Tibial nerve (tissue), 4 donors: ENCODE measurements at regions not wholly inside any gene's neighbourhood (a gene's known extent, or its start where the extent isn't known, plus 50 kb on each side); places are given as distances from the start of the nearest gene placed in this dataset.

Experiments
- DNase-seq, 2 donors: peaks; one replicate each; pipeline ENCODE4 v3.0.0-alpha.2; 2019; ENCODE audit warnings: low spot score in 2 of 2
- H3K27ac ChIP-seq, 4 donors: fragments of 200-600 bp; sonication (generic) in 3 of 4; one replicate each; pipeline ENCODE4 v1.5.1; 2017 to 2019; ENCODE audit warnings: mild to moderate bottlenecking in 1 of 4
- H3K27me3 ChIP-seq, 2 donors: fragments of 200-600 bp; sonication (generic) in 1 of 2; one replicate each; pipeline versions ENCODE4 v1.5.1 to v1.6.0; 2017 to 2019
- H3K36me3 ChIP-seq, 3 donors: fragments of 200-600 bp; sonication (generic); one replicate each; pipeline ENCODE4 v1.5.1; 2018 to 2019
- H3K4me1 ChIP-seq, 4 donors: fragments of 200-600 bp; sonication (generic) in 3 of 4; one replicate each; pipeline ENCODE4 v1.5.1; 2017 to 2019
- H3K4me3 ChIP-seq, 4 donors: fragments of 200-600 bp; sonication (generic) in 3 of 4; one replicate each; pipeline ENCODE4 v1.5.1; 2017 to 2019; ENCODE audit warnings: mild to moderate bottlenecking in 1 of 4, moderate library complexity in 1 of 4
- H3K9me3 ChIP-seq, 4 donors: fragments of 200-600 bp; sonication (generic) in 3 of 4; one replicate each; pipeline ENCODE4 v1.5.1; 2017 to 2019
- CTCF ChIP-seq, 5 experiments: fragments of 200-600 bp in 3 of 5; fragments of 450-650 bp in 2 of 5; sonication (generic) in 3 of 5; IDR thresholded peaks; one replicate each; pipeline ENCODE4 v1.5.1; 2016 to 2019; ENCODE audit warnings: antibody characterized with exemption in 5 of 5, mild to moderate bottlenecking in 3 of 5, moderate library complexity in 2 of 5
- EP300 ChIP-seq, 2 donors: sonication (generic); formaldehyde crosslinking; IDR thresholded peaks; one replicate each; pipeline ENCODE4 v1.6.1; 2017; ENCODE audit warnings: antibody characterized with exemption in 2 of 2, mild to moderate bottlenecking in 1 of 2
- POLR2A ChIP-seq, 2 donors: fragments of 450-650 bp; IDR thresholded peaks; one replicate each; pipeline ENCODE4 v1.6.1; 2017; ENCODE audit warnings: antibody characterized with exemption in 2 of 2, mild to moderate bottlenecking in 2 of 2, moderate library complexity in 2 of 2
- WGBS, 2 donors: methylation state at CpG; one replicate each; pipeline ENCODE4 v1.1.5; 2018; 5-methylcytosine and 5-hydroxymethylcytosine counted together

- Histone ChIP-seq H3K27ac (no peak overlapping the region), H3K36me3 (no peaks in the 10 kb centered on the region), H3K4me1 (no peaks in the 10 kb centered on the region), H3K27me3 (no peaks in the 10 kb centered on the region), H3K9me3 (no peaks in the 10 kb centered on the region), H3K4me3 (no peak overlapping the region)
- no peak for DNase-seq
- 86% methylated on average over 2 of the region's 2 CpGs for whole genome bisulfite sequencing, 2 donors
- no peak for TF ChIP-seq EP300 (IDR thresholded peaks at IDR 0.05)
- no peak for TF ChIP-seq CTCF (IDR thresholded peaks at IDR 0.05)
- no peak for TF ChIP-seq POLR2A (IDR thresholded peaks at IDR 0.05)
Measured at GRCh38 chr4:151997461-151997860, 236.7 kb upstream of the GATB start.

- TF ChIP-seq POLR2A (IDR thresholded peaks at IDR 0.05): no peak
- no peak for TF ChIP-seq CTCF (IDR thresholded peaks at IDR 0.05)
- TF ChIP-seq EP300 (IDR thresholded peaks at IDR 0.05): no peak
- H3K4me1 ChIP-seq: peaks cover 0 to 8% (median 0%) of the 10 kb centered on the region in 4 donors
- H3K9me3 ChIP-seq: no peaks in the 10 kb centered on the region
- no peak overlapping the region for H3K27ac ChIP-seq
- DNase-seq: no peak
- H3K36me3 ChIP-seq: no peaks in the 10 kb centered on the region
- H3K27me3 ChIP-seq: no peaks in the 10 kb centered on the region
- no peak overlapping the region for H3K4me3 ChIP-seq
- WGBS, 2 donors: 93 to 96% methylated on average over 3 of the region's 3 CpGs
Measured at GRCh38 chr4:151994429-151994828, 233.6 kb upstream of the GATB start.

- Histone ChIP-seq H3K27ac (no peak overlapping the region), H3K9me3 (no peaks in the 10 kb centered on the region), H3K36me3 (no peaks in the 10 kb centered on the region), H3K27me3 (no peaks in the 10 kb centered on the region), H3K4me1 (peaks cover 0 to 8% (median 0%) of the 10 kb centered on the region in 4 donors), H3K4me3 (no peak overlapping the region)
- DNase-seq: no peak
- 68% methylated on average over 8 of the region's 8 CpGs for WGBS, 2 donors
- TF ChIP-seq POLR2A (IDR thresholded peaks at IDR 0.05) (no peak), EP300 (IDR thresholded peaks at IDR 0.05) (no peak), CTCF (IDR thresholded peaks at IDR 0.05) (no peak)
Measured at GRCh38 chr4:151993521-151993920, 232.7 kb upstream of the GATB start.

GRCh38 chr4:151992332-151993154, 231.7 kb upstream of the GATB start:
- Histone ChIP-seq H3K9me3 (no peaks in the 10 kb centered on the region), H3K4me1 (peaks cover 0 to 8% (median 0%) of the 10 kb centered on the region in 4 donors), H3K4me3 (no peak overlapping the region), H3K27me3 (no peaks in the 10 kb centered on the region), H3K36me3 (no peaks in the 10 kb centered on the region), H3K27ac (no peak overlapping the region)
- 78 to 80% methylated on average over 5 of the region's 5 CpGs for WGBS, 2 donors
- TF ChIP-seq CTCF (IDR thresholded peaks at IDR 0.05): no peak
- TF ChIP-seq POLR2A (IDR thresholded peaks at IDR 0.05): no peak
- no peak for TF ChIP-seq EP300 (IDR thresholded peaks at IDR 0.05)
- DNase-seq: no peak

- no peak overlapping the region for H3K27ac ChIP-seq
- DNase-seq: no peak
- TF ChIP-seq POLR2A (IDR thresholded peaks at IDR 0.05) (no peak), EP300 (IDR thresholded peaks at IDR 0.05) (no peak), CTCF (IDR thresholded peaks at IDR 0.05) (no peak)
- H3K36me3 ChIP-seq: no peaks in the 10 kb centered on the region
- no peaks in the 10 kb centered on the region for H3K9me3 ChIP-seq
- H3K4me1 ChIP-seq: peaks cover 0 to 8% (median 0%) of the 10 kb centered on the region in 4 donors
- 34 to 36% methylated on average over 2 of the region's 2 CpGs for WGBS, 2 donors
- H3K4me3 ChIP-seq: no peak overlapping the region
- H3K27me3 ChIP-seq: no peaks in the 10 kb centered on the region
Measured at GRCh38 chr4:151991884-151992167, 231.0 kb upstream of the GATB start.
